IMR-90 (cell line): ENCODE measurements at regions not wholly inside any gene's neighbourhood (a gene's known extent, or its start where the extent isn't known, plus 50 kb on each side); places are given as distances from the start of the nearest gene placed in this dataset.

ENCODE experiments used
- CHD1 ChIP-seq: IDR thresholded peaks from 2 replicates; pipeline ENCODE4 v1.6.1; 2012; ENCODE audit warnings: low read depth, low read length, improper control_type of control experiment
- CTCF ChIP-seq: conservative IDR thresholded peaks from 2 replicates; pipeline ENCODE4 v1.5.1; 2012; ENCODE audit warnings: mild to moderate bottlenecking, low read depth, low read length, improper control_type of control experiment
- POLR2A ChIP-seq: IDR thresholded peaks from 2 replicates; pipeline ENCODE4 v1.6.1; 2012; ENCODE audit warnings: mild to moderate bottlenecking, low read depth, low read length
- RAD21 ChIP-seq: IDR thresholded peaks from 2 replicates; pipeline ENCODE4 v1.6.1; 2012; ENCODE audit warnings: low read length, improper control_type of control experiment
- USF2 ChIP-seq: fragments of 150-350 bp; IDR thresholded peaks from 2 replicates; pipeline ENCODE4 v1.6.1; 2017; ENCODE audit warnings: mild to moderate bottlenecking, antibody characterized with exemption, low read length, low read depth

- TF ChIP-seq CTCF (no peak), USF2 (no peak), POLR2A (no peak), RAD21 (no peak), CHD1 (no peak)
These were observed 173.4 kb downstream of the TMEM200C start for GRCh38 chr18:5721924-5722323.
